Breast epithelium (tissue), 4 donors: ENCODE measurements at regions not wholly inside any gene's neighbourhood (a gene's known extent, or its start where the extent isn't known, plus 50 kb on each side); places are given as distances from the start of the nearest gene placed in this dataset.

ENCODE experiments used
- DNase-seq, 2 donors: peaks; one replicate each; pipeline ENCODE4 v3.0.0-alpha.2; 2019; ENCODE audit warnings: low spot score in 2 of 2
- H3K27ac ChIP-seq, 2 donors: fragments of 200-600 bp; sonication (generic) in 1 of 2; one replicate each; pipeline ENCODE4 v1.5.1; 2016 to 2019; ENCODE audit warnings: mild to moderate bottlenecking in 1 of 2
- H3K27me3 ChIP-seq, 2 donors: fragments of 200-600 bp; sonication (generic) in 1 of 2; one replicate each; pipeline versions ENCODE4 v1.5.1 to v1.6.0; 2017 to 2019; ENCODE audit warnings: control low read depth in 1 of 2, mild to moderate bottlenecking in 1 of 2
- H3K36me3 ChIP-seq: fragments of 200-600 bp; one replicate; pipeline ENCODE4 v1.5.1; 2019
- H3K4me1 ChIP-seq, 2 donors: fragments of 200-600 bp; sonication (generic); one replicate each; pipeline ENCODE4 v1.5.1; 2016 to 2019; ENCODE audit warnings: control low read depth in 1 of 2
- H3K4me3 ChIP-seq, 3 donors: fragments of 200-600 bp; sonication (generic); 1 replicate in 2 of 3; 2 replicates in 1 of 3; pipeline ENCODE4 v1.5.1; 2016 to 2019; ENCODE audit warnings: mild to moderate bottlenecking in 3 of 3, moderate library complexity in 2 of 3
- H3K9me3 ChIP-seq, 2 donors: fragments of 200-600 bp; sonication (generic) in 1 of 2; one replicate each; pipeline ENCODE4 v1.5.1; 2016 to 2019; ENCODE audit warnings: control low read depth in 1 of 2
- POLR2A ChIP-seq: fragments of 450-650 bp; IDR thresholded peaks from one replicate; pipeline ENCODE4 v1.6.1; 2016; ENCODE audit warnings: antibody characterized with exemption, mild to moderate bottlenecking, moderate library complexity
- POLR2AphosphoS5 ChIP-seq, 3 donors: sonication (generic); formaldehyde crosslinking; IDR thresholded peaks; one replicate each; pipeline ENCODE4 v1.6.1; 2017; ENCODE audit warnings: antibody characterized with exemption in 3 of 3
- intact Hi-C: fragments of 100-400 bp; cut with DNase I; formaldehyde crosslinking; loops from one replicate; pipeline ENCODE4 v1.15.1; 2023; ENCODE audit warnings: low total_unique reads
- TF ChIP-seq, protein P1 (sequence below), 3 donors: fragments of 450-650 bp; IDR thresholded peaks; one replicate each; pipeline ENCODE4 v1.5.1; 2016 to 2017; ENCODE audit warnings: antibody characterized with exemption in 3 of 3, mild to moderate bottlenecking in 3 of 3, moderate library complexity in 3 of 3

DNA sequence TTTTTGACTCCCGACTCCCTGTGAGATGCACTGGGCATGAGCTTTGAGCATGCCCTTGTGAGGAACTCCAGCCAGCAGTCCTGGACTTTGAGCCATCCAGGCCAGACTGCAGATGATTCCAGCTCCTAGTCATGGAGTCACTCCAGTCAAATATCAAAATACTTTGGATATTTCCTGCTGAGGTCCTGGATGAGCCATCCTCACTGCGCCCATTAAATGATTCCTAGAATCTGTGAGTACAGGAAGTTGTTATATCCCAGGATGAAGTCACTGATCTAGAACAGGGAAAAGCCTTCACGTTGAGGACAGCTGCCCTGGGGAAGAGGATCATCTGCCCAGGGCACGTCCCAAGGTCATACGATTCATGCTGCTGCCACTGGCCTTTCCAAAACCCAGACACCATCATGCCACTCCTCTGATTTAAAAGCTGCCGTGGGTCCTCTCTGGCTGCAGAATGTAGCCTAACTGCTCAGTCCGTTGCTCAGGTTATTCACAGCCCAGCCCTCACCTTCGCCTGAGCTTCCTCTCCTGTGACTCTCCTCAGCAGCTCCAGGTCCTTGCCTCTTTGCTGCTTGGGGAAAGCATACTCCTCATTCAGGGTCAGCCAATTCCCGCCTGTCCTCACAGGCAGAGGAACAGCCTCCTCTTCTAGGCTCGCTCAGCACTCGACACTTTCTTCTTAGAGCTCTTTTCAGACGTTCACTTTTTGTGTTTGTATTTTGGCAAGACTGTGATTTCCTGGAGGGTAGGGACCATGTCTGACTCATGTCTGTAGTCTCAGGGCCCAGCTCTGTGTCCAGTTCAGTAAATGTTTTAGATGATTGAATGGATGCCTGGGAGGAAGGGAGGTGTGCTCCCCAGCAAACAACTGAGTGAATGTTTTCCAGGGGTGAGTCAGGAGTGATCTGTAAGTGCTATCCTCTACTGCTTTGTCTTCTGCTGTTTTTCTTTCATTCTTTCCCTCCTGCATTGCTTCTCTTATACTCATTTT lies 157.8 kb downstream of the SNX10 start:
- no peaks in the 10 kb centered on the region for H3K36me3 ChIP-seq
- H3K4me1 ChIP-seq, result no peaks in the 10 kb centered on the region
- no peak for DNase-seq
- intact Hi-C loops, result no loop called here
- no peaks in the 10 kb centered on the region for H3K27me3 ChIP-seq
- no peak overlapping the region for H3K4me3 ChIP-seq
- no peak for TF ChIP-seq POLR2AphosphoS5 (IDR thresholded peaks at IDR 0.05)
- TF ChIP-seq, protein P1, sequence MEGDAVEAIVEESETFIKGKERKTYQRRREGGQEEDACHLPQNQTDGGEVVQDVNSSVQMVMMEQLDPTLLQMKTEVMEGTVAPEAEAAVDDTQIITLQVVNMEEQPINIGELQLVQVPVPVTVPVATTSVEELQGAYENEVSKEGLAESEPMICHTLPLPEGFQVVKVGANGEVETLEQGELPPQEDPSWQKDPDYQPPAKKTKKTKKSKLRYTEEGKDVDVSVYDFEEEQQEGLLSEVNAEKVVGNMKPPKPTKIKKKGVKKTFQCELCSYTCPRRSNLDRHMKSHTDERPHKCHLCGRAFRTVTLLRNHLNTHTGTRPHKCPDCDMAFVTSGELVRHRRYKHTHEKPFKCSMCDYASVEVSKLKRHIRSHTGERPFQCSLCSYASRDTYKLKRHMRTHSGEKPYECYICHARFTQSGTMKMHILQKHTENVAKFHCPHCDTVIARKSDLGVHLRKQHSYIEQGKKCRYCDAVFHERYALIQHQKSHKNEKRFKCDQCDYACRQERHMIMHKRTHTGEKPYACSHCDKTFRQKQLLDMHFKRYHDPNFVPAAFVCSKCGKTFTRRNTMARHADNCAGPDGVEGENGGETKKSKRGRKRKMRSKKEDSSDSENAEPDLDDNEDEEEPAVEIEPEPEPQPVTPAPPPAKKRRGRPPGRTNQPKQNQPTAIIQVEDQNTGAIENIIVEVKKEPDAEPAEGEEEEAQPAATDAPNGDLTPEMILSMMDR (IDR thresholded peaks at IDR 0.05), result no peak
- no peak for TF ChIP-seq POLR2A
- H3K9me3 ChIP-seq, result no peaks in the 10 kb centered on the region
- no peak overlapping the region for H3K27ac ChIP-seq

DNA sequence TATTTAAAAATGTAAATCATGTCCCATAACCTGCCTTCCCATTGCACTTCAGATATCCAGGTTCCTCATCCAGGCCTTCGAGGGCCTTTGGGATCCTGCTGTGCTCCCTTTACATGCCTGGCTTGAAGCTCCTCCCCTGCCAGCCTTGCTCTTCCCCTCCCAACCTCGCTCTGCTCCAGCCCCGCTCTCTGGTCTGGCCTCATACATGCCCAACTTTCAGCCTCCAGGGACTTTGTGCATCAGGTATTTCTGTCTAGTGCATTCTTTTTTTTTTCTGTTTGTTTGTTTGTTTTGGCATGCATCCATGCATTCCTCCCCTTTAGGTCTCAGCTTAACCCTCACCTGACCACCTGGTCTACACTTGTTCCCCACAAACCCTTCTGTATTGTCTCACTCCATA lies 160.3 kb downstream of the SNX10 start:
- H3K27ac ChIP-seq, result no peak overlapping the region
- no peaks in the 10 kb centered on the region for H3K9me3 ChIP-seq
- no peaks in the 10 kb centered on the region for H3K27me3 ChIP-seq
- DNase-seq, result no peak
- no peak overlapping the region for H3K4me3 ChIP-seq
- H3K4me1 ChIP-seq, result no peaks in the 10 kb centered on the region
- intact Hi-C loops, result no loop called here
- H3K36me3 ChIP-seq, result no peaks in the 10 kb centered on the region
- TF ChIP-seq, protein P1 (IDR thresholded peaks at IDR 0.05), result no peak
- TF ChIP-seq POLR2A, result no peak
- TF ChIP-seq POLR2AphosphoS5 (IDR thresholded peaks at IDR 0.05), result no peak

DNA sequence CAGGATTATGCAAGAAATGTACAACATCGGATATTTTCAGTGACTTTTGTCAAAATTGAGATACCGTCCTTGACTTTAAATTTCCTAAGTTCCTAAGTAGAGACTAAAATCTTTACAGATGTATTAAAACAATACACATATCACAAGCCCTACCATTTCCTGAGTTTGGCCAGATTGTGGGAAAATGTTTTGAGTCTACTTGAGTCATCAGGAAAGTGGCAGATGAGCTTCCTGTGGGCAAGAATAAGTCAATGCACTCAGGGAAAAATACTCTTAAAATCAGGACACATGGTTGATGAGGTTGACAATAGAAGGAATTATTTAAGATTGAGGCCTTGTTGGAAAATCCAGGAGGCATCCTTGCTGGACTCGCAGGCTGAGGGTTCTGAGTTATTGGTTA lies 162.5 kb downstream of the SNX10 start:
- Histone ChIP-seq H3K27ac (no peak overlapping the region), H3K4me1 (no peaks in the 10 kb centered on the region), H3K36me3 (no peaks in the 10 kb centered on the region), H3K9me3 (no peaks in the 10 kb centered on the region), H3K27me3 (no peaks in the 10 kb centered on the region), H3K4me3 (no peak overlapping the region)
- DNase-seq, result no peak
- TF ChIP-seq POLR2A (no peak), POLR2AphosphoS5 (IDR thresholded peaks at IDR 0.05) (no peak)
- TF ChIP-seq, protein P1 (IDR thresholded peaks at IDR 0.05), result no peak
- intact Hi-C loops, result no loop called here

DNA sequence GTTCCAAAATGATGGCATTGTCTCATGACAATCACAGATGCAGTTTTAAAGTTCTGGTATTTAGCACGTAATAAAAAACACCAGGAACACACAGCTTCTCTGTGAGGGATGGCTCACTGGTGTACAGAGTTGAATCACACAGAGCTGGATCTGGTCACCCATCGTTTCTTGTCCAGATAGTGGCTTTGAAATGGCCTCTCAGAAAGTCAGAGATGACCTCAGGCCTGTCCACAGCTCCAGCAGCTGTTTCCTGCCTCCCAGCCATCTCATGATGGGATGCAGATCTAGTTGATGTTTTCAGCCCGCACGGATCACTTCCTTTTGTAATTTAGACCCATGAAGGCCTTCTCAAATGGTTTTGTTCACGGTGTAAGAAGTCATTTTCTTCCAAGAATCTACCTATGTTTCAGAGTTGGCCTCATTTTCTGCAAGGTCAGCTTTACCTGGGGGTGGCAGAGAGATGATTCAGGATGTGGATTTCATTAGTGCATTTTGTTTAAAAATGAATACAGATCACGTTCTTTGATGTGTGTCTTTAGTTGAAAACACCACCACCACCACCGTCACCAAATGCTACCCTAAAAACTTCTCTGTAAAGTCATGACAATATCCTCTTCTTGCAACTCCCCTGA lies 166.2 kb downstream of the SNX10 start:
- Histone ChIP-seq H3K9me3 (no peaks in the 10 kb centered on the region), H3K4me1 (no peaks in the 10 kb centered on the region), H3K4me3 (no peak overlapping the region), H3K27ac (no peak overlapping the region), H3K36me3 (no peaks in the 10 kb centered on the region), H3K27me3 (no peaks in the 10 kb centered on the region)
- intact Hi-C loops, result no loop called here
- DNase-seq, result no peak
- TF ChIP-seq POLR2AphosphoS5 (IDR thresholded peaks at IDR 0.05), result no peak
- TF ChIP-seq, protein P1 (IDR thresholded peaks at IDR 0.05), result no peak
- no peak for TF ChIP-seq POLR2A
